ENCODE measurements at regions not wholly inside any gene's neighbourhood (a gene's known extent, or its start where the extent isn't known, plus 50 kb on each side); places are given as distances from the start of the nearest gene placed in this dataset.
"Not testable (repeated sequence)": the region's sequence is repeated elsewhere in the genome, so short reads cannot be mapped to it uniquely, and the experiment has no call there.

DNA sequence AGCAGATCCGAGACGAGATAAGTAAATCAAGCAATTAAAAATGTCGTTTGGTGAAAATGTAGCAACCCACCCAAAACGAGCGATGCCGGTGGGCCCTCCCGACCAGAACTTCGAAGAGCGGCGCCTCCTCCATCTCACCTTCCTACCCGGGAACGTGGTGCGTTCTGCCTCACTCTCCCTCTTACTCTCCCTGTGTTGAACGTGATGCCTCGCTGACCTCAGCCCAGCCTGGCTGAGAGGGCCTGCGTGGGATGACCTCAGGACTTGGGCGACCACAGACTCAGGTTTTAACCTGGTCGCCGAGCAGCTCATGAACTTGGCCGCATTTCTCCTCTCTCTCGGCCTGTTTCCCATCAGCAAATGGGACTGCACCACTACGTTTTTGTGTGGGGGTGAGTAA lies 69.7 kb upstream of the RPL38 start:
- no peaks in the 10 kb centered on the region for H3F3A ChIP-seq (ENCODE audit: low read length, unreplicated experiment)
- POLR2A ChIA-PET (ENCODE audit: unreplicated experiment), result no interaction called here
- ATAC-seq, result no peak
- no peaks in the 10 kb centered on the region for H3K9me3 ChIP-seq (ENCODE audit: low read length)
- no peak for DNase-seq
- no peaks in the 10 kb centered on the region for H3K4me1 ChIP-seq (ENCODE audit: insufficient read depth, low read length)
- H4K20me1 ChIP-seq (ENCODE audit: low read length), result no peaks in the 10 kb centered on the region
- H3K9me2 ChIP-seq (replicated peaks; ENCODE audit: low read length), result no peaks in the 10 kb centered on the region
- BruUV-seq (replicated peaks), result no TSS peak
- CTCF ChIA-PET, result no interaction called here
- TF ChIP-seq EZH2 (IDR thresholded peaks at IDR 0.05; ENCODE audit: low read length, unreplicated experiment) (no peak), EZH2phosphoT487 (IDR thresholded peaks at IDR 0.05; ENCODE audit: borderline replicate concordance, low read length) (no peak)
- TF ChIP-seq, protein P1, sequence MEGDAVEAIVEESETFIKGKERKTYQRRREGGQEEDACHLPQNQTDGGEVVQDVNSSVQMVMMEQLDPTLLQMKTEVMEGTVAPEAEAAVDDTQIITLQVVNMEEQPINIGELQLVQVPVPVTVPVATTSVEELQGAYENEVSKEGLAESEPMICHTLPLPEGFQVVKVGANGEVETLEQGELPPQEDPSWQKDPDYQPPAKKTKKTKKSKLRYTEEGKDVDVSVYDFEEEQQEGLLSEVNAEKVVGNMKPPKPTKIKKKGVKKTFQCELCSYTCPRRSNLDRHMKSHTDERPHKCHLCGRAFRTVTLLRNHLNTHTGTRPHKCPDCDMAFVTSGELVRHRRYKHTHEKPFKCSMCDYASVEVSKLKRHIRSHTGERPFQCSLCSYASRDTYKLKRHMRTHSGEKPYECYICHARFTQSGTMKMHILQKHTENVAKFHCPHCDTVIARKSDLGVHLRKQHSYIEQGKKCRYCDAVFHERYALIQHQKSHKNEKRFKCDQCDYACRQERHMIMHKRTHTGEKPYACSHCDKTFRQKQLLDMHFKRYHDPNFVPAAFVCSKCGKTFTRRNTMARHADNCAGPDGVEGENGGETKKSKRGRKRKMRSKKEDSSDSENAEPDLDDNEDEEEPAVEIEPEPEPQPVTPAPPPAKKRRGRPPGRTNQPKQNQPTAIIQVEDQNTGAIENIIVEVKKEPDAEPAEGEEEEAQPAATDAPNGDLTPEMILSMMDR (conservative IDR thresholded peaks at IDR 0.05; ENCODE audit: low read depth, low read length), result no peak
- H3K27ac ChIP-seq (ENCODE audit: low read length), result no peak overlapping the region
- H3K79me2 ChIP-seq (ENCODE audit: low read length), result no peaks in the 10 kb centered on the region
- H3K4me3 ChIP-seq (ENCODE audit: low read length), result no peak overlapping the region
- H2AFZ ChIP-seq (ENCODE audit: low read length), result no peak overlapping the region
- H3K9ac ChIP-seq (ENCODE audit: low read length), result no peak overlapping the region
- no peak overlapping the region for H3K4me2 ChIP-seq (ENCODE audit: low read length)
- intact Hi-C loops (cut with micrococcal nuclease), result no loop called here
- H3K36me3 ChIP-seq (ENCODE audit: low read depth, low read length), result no peaks in the 10 kb centered on the region
- H3K27me3 ChIP-seq (ENCODE audit: low read length), result peaks cover 85% of the 10 kb centered on the region

GRCh38 chr17:74134234-74134633 lies 69.2 kb upstream of the RPL38 start:
- ATAC-seq; POLR2A ChIA-PET (ENCODE audit: unreplicated experiment); H3K9ac ChIP-seq (ENCODE audit: low read length); H3F3A ChIP-seq (ENCODE audit: low read length, unreplicated experiment); H4K20me1 ChIP-seq (ENCODE audit: low read length); H3K4me1 ChIP-seq (ENCODE audit: insufficient read depth, low read length); H3K4me2 ChIP-seq (ENCODE audit: low read length); H3K9me2 ChIP-seq (replicated peaks; ENCODE audit: low read length); intact Hi-C loops (cut with micrococcal nuclease); H3K9me3 ChIP-seq (ENCODE audit: low read length); CTCF ChIA-PET; H3K4me3 ChIP-seq (ENCODE audit: low read length); H3K36me3 ChIP-seq (ENCODE audit: low read depth, low read length); DNase-seq; H3K79me2 ChIP-seq (ENCODE audit: low read length); H3K27ac ChIP-seq (ENCODE audit: low read length); H2AFZ ChIP-seq (ENCODE audit: low read length); BruUV-seq (replicated peaks): not testable (repeated sequence)
- peaks cover 83% of the 10 kb centered on the region for H3K27me3 ChIP-seq (ENCODE audit: low read length)

DNA sequence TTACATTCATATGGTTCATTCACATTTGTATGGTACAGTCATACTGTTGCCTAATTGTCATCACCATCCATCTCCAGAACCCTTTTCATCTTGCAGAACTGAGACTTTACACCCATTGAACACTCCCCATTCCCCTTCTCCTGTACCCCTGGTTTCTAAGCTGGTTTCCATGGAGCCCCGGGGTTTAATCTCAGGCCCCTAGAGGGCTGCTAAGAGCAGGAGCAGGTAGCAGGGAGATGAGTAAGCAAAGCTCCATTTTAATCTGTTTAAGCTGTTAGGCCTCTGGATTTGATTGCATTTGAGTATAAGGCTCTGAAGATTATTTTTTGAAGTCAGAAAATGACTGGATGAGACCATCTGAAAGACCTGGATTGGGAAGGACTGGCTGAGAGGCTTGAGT lies 68.5 kb upstream of the RPL38 start:
- H3K9me3 ChIP-seq (ENCODE audit: low read length), result 0 out of 2 replicates have a peak, but pooled peaks cover 4% of the 10 kb centered on the region
- H3K4me3 ChIP-seq (ENCODE audit: low read length), result no peak overlapping the region
- no peak for DNase-seq
- no peaks in the 10 kb centered on the region for H3K36me3 ChIP-seq (ENCODE audit: low read depth, low read length)
- no peaks in the 10 kb centered on the region for H3F3A ChIP-seq (ENCODE audit: low read length, unreplicated experiment)
- H3K27ac ChIP-seq (ENCODE audit: low read length), result no peak overlapping the region
- H3K4me2 ChIP-seq (ENCODE audit: low read length), result no peak overlapping the region
- intact Hi-C loops (cut with micrococcal nuclease), result no loop called here
- H3K9me2 ChIP-seq (replicated peaks; ENCODE audit: low read length), result no peaks in the 10 kb centered on the region
- TF ChIP-seq EZH2phosphoT487 (IDR thresholded peaks at IDR 0.05; ENCODE audit: borderline replicate concordance, low read length), result no peak
- no peak overlapping the region for H3K9ac ChIP-seq (ENCODE audit: low read length)
- CTCF ChIA-PET, result no interaction called here
- no peak overlapping the region for H2AFZ ChIP-seq (ENCODE audit: low read length)
- no TSS peak for BruUV-seq (replicated peaks)
- POLR2A ChIA-PET (ENCODE audit: unreplicated experiment), result no interaction called here
- H3K4me1 ChIP-seq (ENCODE audit: insufficient read depth, low read length), result no peaks in the 10 kb centered on the region
- H4K20me1 ChIP-seq (ENCODE audit: low read length), result no peaks in the 10 kb centered on the region
- H3K27me3 ChIP-seq (ENCODE audit: low read length), result peaks cover 78% of the 10 kb centered on the region
- no peaks in the 10 kb centered on the region for H3K79me2 ChIP-seq (ENCODE audit: low read length)
- no peak for ATAC-seq

DNA sequence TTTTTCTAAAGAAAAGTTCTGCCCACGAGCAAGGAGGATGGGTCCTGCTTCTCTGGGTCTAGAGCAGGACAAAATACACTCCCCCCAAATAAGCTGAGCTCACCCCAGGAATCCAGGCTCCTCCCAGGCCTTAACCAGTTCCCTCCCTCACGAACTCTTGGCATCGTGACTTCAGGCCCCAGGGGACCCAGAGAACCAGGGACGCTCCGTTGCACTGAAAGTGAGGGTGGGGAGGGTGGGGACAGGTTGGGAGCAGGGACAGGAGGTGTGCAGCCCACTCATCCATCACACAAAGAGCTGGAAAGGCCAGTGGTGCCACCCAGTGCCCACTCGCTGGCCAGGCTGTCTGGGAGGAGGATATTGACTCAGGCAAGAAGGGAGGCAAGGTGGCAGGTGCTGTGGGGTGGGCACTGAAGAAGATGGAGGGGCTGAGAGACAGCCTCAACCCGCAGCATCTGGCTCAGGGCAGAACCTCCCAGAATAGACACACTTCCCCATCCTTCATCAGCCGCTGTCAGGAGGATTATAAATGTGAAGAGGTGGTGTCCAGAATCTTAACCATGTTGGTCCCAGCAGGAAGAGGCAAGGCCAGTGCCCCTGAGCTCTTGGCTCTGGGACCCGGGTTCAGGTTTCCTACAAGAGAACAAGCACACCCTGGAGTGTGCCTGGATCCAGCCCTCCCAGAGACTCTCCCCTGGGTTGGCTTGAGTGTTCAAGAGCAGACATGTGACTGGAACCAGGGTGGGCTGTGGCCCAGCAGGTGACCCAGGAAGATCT lies 67.9 kb upstream of the RPL38 start:
- Histone ChIP-seq H3K4me1 (ENCODE audit: insufficient read depth, low read length) (no peaks in the 10 kb centered on the region), H4K20me1 (ENCODE audit: low read length) (no peaks in the 10 kb centered on the region), H3K36me3 (ENCODE audit: low read depth, low read length) (no peaks in the 10 kb centered on the region), H3K79me2 (ENCODE audit: low read length) (no peaks in the 10 kb centered on the region), H3F3A (ENCODE audit: low read length, unreplicated experiment) (no peaks in the 10 kb centered on the region), H3K4me3 (ENCODE audit: low read length) (no peak overlapping the region), H3K27ac (ENCODE audit: low read length) (no peak overlapping the region), H3K27me3 (ENCODE audit: low read length) (peaks cover 72% of the 10 kb centered on the region), H2AFZ (ENCODE audit: low read length) (no peak overlapping the region), H3K9me3 (ENCODE audit: low read length) (0 out of 2 replicates have a peak, but pooled peaks cover 4% of the 10 kb centered on the region), H3K9ac (ENCODE audit: low read length) (no peak overlapping the region), H3K9me2 (replicated peaks; ENCODE audit: low read length) (no peaks in the 10 kb centered on the region), H3K4me2 (ENCODE audit: low read length) (no peak overlapping the region)
- BruUV-seq (replicated peaks), result no TSS peak
- intact Hi-C loops (cut with micrococcal nuclease), result no loop called here
- CTCF ChIA-PET, result no interaction called here
- TF ChIP-seq EZH2phosphoT487 (IDR thresholded peaks at IDR 0.05; ENCODE audit: borderline replicate concordance, low read length) (no peak), EZH2 (IDR thresholded peaks at IDR 0.05; ENCODE audit: low read length, unreplicated experiment) (no peak)
- TF ChIP-seq, protein P1 (conservative IDR thresholded peaks at IDR 0.05; ENCODE audit: low read depth, low read length), result no peak
- POLR2A ChIA-PET (ENCODE audit: unreplicated experiment), result no interaction called here
- ATAC-seq (no peak), DNase-seq (no peak)

All from PC-3 (cell line).